GM21360 (cell line): ENCODE measurements at regions not wholly inside any gene's neighbourhood (a gene's known extent, or its start where the extent isn't known, plus 50 kb on each side); places are given as distances from the start of the nearest gene placed in this dataset.
"Not testable (repeated sequence)": the region's sequence is repeated elsewhere in the genome, so short reads cannot be mapped to it uniquely, and the experiment has no call there.

Experiments used
- ATAC-seq: cut with Tn5 transposase; IDR thresholded peaks from one replicate; pipeline ENCODE4 v1.9.1; 2021; ENCODE audit warnings: mild to moderate bottlenecking, moderate library complexity; ENCODE audit not compliant: unreplicated experiment

- no peak for ATAC-seq
These were observed 789.6 kb upstream of the SLC8A1 start for GRCh38 chr2:41241325-41242000.

DNA sequence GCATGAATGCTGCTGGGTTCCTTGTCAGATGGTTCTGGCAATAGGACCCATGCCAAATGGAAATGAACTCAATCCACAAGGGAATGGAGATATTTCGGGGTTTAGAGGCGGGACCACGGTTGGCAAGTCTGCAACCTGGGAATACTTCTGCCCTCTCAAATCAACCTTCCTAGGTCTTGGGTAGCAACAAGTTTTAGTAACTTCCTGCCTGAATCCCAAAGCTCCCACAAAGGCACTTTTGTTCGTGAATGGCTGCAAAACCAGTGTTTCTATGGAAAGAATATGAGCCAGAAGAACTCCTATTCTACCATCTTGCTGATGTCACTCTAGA is 790.1 kb upstream of the SLC8A1 start:
- ATAC-seq, result no peak

DNA sequence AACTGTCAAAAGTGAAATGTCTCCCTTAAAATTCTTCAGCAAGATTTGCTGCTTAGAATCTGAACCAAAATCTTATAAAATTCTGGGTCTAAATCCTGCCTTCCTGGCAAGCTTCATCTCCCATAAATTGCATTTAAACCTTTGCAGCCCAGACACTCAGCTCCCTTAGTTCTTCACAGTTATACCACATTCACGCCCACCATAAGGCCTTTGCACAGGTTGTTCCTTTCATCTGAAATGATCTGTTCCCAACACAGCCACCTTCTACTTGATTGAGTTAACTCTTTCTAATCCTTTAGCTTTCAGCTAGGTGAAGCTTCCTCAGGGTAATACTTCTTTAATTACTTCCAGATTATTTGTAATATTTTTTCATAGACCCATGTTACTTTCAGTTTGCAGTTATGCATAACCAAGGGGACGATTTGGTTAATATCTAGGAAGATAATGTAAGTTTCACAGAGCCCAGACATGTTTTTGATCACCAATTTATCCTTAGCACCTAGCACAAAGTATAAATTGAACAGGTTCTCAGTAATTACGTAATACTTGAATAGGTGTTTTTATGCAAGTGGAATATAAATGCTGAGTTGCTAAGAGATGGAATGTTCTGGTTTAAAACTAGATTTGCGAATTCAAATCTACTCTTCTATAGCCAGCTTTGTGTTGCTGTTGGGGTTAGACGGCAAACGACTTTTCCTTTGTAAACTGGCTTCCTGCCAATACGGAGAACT is 779.7 kb upstream of the PKDCC start:
- no peak for ATAC-seq

- no peak for ATAC-seq
These were observed 764.6 kb upstream of the PKDCC start for GRCh38 chr2:41283079-41283775.

GRCh38 chr2:41293491-41293890 is 754.3 kb upstream of the PKDCC start:
- ATAC-seq, result no peak

DNA sequence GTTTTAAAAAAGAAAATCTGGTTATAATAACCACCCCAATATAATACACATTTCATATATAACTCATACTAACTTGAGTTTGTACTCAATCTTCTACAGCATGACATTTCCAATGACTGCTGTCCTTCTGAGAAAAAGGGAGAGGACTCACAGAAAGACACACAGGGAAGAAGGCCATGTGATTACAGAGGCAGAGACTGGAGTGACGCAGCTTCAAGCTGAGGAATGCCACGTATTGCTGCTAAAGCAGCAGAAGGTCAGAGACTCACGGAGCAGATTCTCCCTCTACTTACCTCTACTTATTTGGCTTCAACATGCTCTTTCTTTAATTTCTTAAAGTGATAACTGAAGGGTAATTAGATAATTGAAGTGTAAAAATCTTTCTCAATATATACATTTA is 753.5 kb upstream of the PKDCC start:
- no peak for ATAC-seq

DNA sequence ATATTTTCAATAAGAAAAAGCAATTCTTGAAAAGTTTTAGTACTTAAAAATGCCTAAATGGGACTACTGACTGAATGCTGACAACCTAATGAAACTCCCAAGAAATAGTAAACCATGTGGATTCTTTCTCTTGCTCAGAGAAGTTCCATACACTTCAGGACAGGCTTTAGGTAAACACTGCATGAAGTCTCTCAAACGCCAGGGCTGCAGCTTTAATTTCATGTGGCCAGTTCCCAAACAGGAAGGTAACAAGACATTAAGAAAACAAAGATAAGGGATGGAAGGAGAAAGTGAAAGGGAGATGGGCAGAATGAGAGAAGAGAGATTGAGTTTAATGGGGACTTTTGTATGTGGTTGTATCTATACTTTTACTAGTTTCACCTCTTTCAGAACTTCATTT is 734.7 kb upstream of the PKDCC start:
- ATAC-seq, result no peak

- ATAC-seq, result no peak
These were observed 733.2 kb upstream of the PKDCC start for GRCh38 chr2:41314511-41315070.

DNA sequence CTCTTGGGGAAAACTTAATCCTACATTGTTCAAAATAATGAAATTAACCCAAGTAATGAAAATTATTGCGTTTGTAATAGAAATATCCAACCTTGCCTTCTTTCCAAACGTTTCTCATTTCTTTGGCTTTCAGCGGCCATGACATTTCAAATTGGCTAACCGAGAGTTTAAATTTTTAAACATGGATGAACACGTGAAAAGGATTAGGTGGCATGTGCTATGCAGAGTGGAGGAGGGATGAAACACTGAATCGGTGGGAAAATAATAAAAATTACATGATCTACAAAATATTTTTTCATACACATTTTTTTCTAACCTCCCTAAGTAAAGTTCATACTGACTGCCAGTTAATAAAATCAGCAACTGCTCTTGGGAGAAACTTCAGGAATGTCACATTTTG is 728.4 kb upstream of the PKDCC start:
- no peak for ATAC-seq

- ATAC-seq, result no peak
These were observed 727.3 kb upstream of the PKDCC start for GRCh38 chr2:41320491-41320890.

DNA sequence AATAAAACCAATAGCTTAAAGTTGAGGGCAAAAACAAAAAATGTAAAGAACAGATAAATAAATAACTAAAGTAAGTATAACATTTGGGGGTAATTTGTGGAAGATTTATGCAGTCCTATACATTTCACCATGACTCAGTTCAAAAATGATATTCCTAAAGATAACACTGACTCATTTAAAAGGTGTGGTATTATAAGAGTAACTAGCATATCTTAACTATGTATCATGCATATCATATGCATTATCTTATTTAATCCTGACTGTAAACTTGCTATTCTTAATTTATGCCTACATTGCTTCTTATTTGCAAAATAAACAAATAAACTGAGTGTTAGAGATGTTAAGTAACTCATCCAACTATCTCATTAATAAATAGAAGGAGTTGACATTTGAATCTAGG is 726.5 kb upstream of the PKDCC start:
- no peak for ATAC-seq

GRCh38 chr2:41326851-41327250 is 721.0 kb upstream of the PKDCC start:
- ATAC-seq, result no peak

DNA sequence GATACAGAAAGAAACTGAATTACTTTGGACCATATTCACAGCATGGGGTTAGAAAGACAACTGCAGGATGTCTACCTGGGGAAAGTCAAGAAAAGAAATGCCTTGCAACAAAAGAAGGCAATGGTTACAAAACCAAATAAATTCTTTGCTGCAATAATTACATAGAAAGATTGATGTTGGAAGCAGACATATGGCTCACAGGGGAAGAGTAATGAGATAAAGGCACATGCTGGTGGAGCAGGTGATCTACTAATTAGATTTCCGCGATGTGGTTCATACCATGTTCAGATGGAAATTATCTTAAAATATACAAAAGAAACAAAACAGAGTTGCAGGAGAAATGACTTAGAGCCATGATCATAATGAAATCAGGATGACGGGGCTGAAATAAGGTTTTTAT is 718.8 kb upstream of the PKDCC start:
- no peak for ATAC-seq

GRCh38 chr2:41334159-41334558 is 713.7 kb upstream of the PKDCC start:
- ATAC-seq, result no peak

DNA sequence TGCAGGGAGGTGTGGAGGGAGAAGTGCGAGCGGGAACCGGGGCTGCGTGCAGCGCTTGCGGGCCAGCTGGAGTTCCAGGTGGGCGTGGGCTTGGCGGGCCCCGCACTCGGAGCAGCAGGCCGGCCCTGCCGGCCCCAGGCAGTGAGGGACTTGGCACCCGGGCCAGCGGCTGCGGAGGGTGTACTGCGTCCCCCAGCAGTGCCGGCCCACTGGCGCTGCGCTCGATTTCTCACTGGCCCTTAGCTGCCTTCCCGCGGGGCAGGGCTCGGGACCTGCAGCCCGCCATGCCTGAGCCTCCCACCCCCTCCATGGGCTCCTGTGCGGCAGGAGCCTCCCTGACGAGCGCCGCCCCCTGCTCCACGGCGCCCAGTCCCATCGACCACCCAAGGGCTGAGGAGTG is 712.2 kb upstream of the PKDCC start:
- ATAC-seq, result not testable (repeated sequence)

DNA sequence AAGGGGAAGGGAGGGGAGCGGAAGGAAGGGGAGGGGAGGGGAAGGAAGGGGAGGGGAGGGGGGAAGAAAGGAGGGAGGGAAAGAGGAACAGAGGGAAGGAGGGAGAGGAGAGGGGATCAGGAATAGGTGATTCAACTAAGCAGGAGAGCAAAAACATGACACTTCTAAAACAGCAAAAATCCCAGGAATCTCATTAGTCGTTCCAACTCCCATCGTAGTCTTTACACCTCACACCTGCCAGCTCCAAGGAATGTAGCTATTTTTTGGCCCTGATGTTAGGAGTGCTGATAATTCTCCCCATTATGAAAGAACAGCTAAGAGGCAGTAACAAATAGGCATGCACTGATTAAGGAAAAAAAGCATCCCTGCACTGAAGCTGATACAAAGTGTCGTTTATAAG is 709.9 kb upstream of the PKDCC start:
- no peak for ATAC-seq

GRCh38 chr2:41344529-41344928 is 703.3 kb upstream of the PKDCC start:
- no peak for ATAC-seq

- ATAC-seq, result no peak
These were observed 694.8 kb upstream of the PKDCC start for GRCh38 chr2:41353060-41353459.

- ATAC-seq, result no peak
These were observed 692.0 kb upstream of the PKDCC start for GRCh38 chr2:41355794-41356193.

DNA sequence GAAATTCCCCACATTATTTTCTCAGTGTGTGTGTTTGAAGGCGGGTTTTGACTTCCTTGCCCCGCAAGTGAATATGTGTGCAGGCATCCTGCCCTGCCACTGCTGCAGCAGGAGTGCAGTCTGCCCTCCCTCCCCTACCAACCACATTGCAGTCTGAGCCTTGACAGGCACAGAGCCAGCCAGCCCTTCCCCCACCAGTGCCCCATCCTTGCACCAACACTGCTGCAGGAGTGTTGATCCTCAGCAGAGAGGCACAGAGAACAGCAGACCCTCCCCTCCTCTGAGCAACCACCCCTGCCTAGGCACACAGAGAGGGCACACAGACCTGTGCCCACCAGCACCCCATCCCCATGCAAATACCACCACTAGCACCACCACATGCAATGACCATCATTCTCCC is 683.0 kb upstream of the PKDCC start:
- no peak for ATAC-seq

DNA sequence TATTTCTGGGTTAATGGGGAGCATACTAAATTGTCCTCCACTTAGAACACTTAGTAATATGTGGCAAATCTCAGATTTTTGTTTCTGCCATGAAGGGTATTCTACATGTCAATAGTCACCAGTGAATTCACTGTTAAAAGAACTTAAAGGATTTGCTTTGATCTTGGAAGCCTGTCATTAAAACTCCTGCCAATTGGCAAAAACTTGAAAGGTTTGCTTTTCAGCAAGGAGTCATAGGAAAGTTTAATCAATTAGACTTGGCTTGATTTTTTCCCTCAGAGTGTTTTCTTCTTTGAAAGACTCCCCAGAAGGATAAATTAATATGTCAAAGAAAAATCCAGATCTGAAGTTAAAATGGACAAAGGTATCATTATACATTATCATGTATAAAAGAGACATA is 671.9 kb upstream of the PKDCC start:
- no peak for ATAC-seq

GRCh38 chr2:41377837-41378236 is 670.0 kb upstream of the PKDCC start:
- no peak for ATAC-seq
